ENCODE measurements at regions not wholly inside any gene's neighbourhood (a gene's known extent, or its start where the extent isn't known, plus 50 kb on each side); places are given as distances from the start of the nearest gene placed in this dataset.

GRCh38 chr4:44071959-44072955 lies 376.4 kb downstream of the KCTD8 start:
- no peak for DNase-seq (ENCODE audit: low read depth in 2 of 3, low spot score in 1 of 3)

GRCh38 chr4:44086753-44087152 lies 361.9 kb downstream of the KCTD8 start:
- DNase-seq (ENCODE audit: low read depth in 2 of 3, low spot score in 1 of 3): no peak

- DNase-seq (ENCODE audit: low read depth in 2 of 3, low spot score in 1 of 3): no peak
Measured at GRCh38 chr4:44093390-44093789, 355.2 kb downstream of the KCTD8 start.

- no peak for DNase-seq (ENCODE audit: low read depth in 2 of 3, low spot score in 1 of 3)
Measured at GRCh38 chr4:44098973-44099372, 349.6 kb downstream of the KCTD8 start.

- no peak for DNase-seq (ENCODE audit: low read depth in 2 of 3, low spot score in 1 of 3)
Measured at GRCh38 chr4:44100456-44100855, 348.2 kb downstream of the KCTD8 start.

- DNase-seq (ENCODE audit: low read depth in 2 of 3, low spot score in 1 of 3): no peak
Measured at GRCh38 chr4:44118971-44119680, 329.5 kb downstream of the KCTD8 start.

- no peak for DNase-seq (ENCODE audit: low read depth in 2 of 3, low spot score in 1 of 3)
Measured at GRCh38 chr4:44120646-44121045, 328.0 kb downstream of the KCTD8 start.

GRCh38 chr4:44121210-44121609 lies 327.4 kb downstream of the KCTD8 start:
- no peak for DNase-seq (ENCODE audit: low read depth in 2 of 3, low spot score in 1 of 3)
